Neural progenitor cell (in vitro differentiated cells): ENCODE measurements at regions not wholly inside any gene's neighbourhood (a gene's known extent, or its start where the extent isn't known, plus 50 kb on each side); places are given as distances from the start of the nearest gene placed in this dataset.

ENCODE experiments used
- CTCF ChIP-seq: fragments of 200-600 bp; sonication (generic); IDR thresholded peaks from 2 replicates; pipeline ENCODE4 v1.5.1; 2017; ENCODE audit warnings: antibody characterized with exemption, mild to moderate bottlenecking
- EZH2 ChIP-seq: fragments of 200-600 bp; sonication (generic); IDR thresholded peaks from 2 replicates; pipeline ENCODE4 v1.6.1; 2017; ENCODE audit warnings: antibody characterized with exemption, mild to moderate bottlenecking, moderate library complexity

- TF ChIP-seq CTCF: peak; percentile 24
- no peak for TF ChIP-seq EZH2
Measured at GRCh38 chr11:44464741-44465140, 100.7 kb upstream of the CD82 start.
